ENCODE measurements at regions not wholly inside any gene's neighbourhood (a gene's known extent, or its start where the extent isn't known, plus 50 kb on each side); places are given as distances from the start of the nearest gene placed in this dataset.

DNA sequence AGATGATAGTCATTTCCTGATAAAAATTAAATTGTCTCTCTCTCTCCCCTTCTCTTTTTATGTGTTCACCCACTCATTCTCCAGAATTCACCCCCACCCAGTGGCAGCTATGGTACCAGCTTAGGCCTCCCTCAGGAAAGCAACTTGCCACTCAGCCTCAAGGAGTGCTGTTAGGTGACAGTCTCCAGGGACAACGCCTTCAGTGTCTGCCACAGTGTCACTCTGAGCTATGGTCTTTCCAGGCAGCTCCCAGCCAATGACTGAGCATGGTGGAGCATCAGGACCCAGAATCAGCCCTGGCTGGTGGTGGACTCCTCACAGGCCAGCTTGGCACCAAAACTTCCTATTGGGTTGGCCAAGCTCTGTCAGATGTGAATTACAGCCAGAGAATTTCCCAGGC is 140.9 kb upstream of the PIK3R1 start:
- no CpG with 5 or more reads among the region's 1 CpG for WGBS (ENCODE audit: extremely low coverage, insufficient read length, low lambda C conversion rate)
- Histone ChIP-seq H3K23ac (ENCODE audit: insufficient read length, low read depth, low read length) (no peak overlapping the region), H3K18ac (ENCODE audit: insufficient read length, low read depth, low read length) (no peak overlapping the region), H3K23me2 (ENCODE audit: insufficient read length, low read depth, low read length, poor library complexity, severe bottlenecking) (no peaks in the 10 kb centered on the region), H3K27ac (ENCODE audit: insufficient read length, low read depth, low read length) (no peak overlapping the region), H3K9me3 (ENCODE audit: control insufficient read depth, low read depth, low read length) (no peaks in the 10 kb centered on the region), H4K8ac (replicated peaks; ENCODE audit: insufficient read length, low read depth, low read length) (no peak overlapping the region), H3K4ac (ENCODE audit: low read depth, low read length) (no peak overlapping the region), H2BK15ac (ENCODE audit: low read depth, low read length) (no peak overlapping the region), H4K5ac (ENCODE audit: insufficient read length, low read depth, low read length) (no peak overlapping the region), H2BK20ac (ENCODE audit: low read depth, low read length, poor library complexity, severe bottlenecking) (no peak overlapping the region), H4K20me1 (ENCODE audit: control insufficient read depth, insufficient read depth, insufficient read length) (no peaks in the 10 kb centered on the region), H3T11ph (ENCODE audit: low read length) (no peak overlapping the region), H3K79me2 (ENCODE audit: insufficient read depth, low read length) (no peaks in the 10 kb centered on the region), H3K4me1 (ENCODE audit: insufficient read depth, low read length) (no peaks in the 10 kb centered on the region), H3K4me2 (ENCODE audit: insufficient read depth, insufficient read length, low read length) (no peak overlapping the region), H2BK5ac (ENCODE audit: insufficient read length, low read length) (no peak overlapping the region), H2BK12ac (ENCODE audit: insufficient read length, low read depth, low read length) (no peak overlapping the region), H2AK5ac (ENCODE audit: insufficient read length, low read length) (no peak overlapping the region), H2BK120ac (ENCODE audit: low read depth, low read length, poor library complexity, severe bottlenecking) (no peak overlapping the region), H4K91ac (ENCODE audit: insufficient read length, low read depth, low read length) (no peak overlapping the region), H3K79me1 (ENCODE audit: insufficient read depth, low read depth, low read length, poor library complexity, severe bottlenecking) (no peaks in the 10 kb centered on the region), H3K14ac (ENCODE audit: insufficient read depth, low read length) (no peak overlapping the region), H3K27me3 (ENCODE audit: insufficient read depth, low read length) (no peaks in the 10 kb centered on the region), H2AFZ (ENCODE audit: low read length) (no peak overlapping the region), H3K9ac (ENCODE audit: extremely low read depth, insufficient read length, low read length) (no peak overlapping the region), H3K56ac (ENCODE audit: insufficient read length, low read depth, low read length) (no peak overlapping the region)
- H3K36me3 Mint-ChIP-seq (ENCODE audit: insufficient read depth in 1 of 3, low read depth in 3 of 3): no peaks in the 10 kb centered on the region
- no peaks in the 10 kb centered on the region for H3K27me3 Mint-ChIP-seq (ENCODE audit: low read depth)
- H3K27ac Mint-ChIP-seq: no peak overlapping the region; a peak in 1 of 7 replicates
- no peaks in the 10 kb centered on the region for H3K4me1 Mint-ChIP-seq
- TF ChIP-seq, protein P1, sequence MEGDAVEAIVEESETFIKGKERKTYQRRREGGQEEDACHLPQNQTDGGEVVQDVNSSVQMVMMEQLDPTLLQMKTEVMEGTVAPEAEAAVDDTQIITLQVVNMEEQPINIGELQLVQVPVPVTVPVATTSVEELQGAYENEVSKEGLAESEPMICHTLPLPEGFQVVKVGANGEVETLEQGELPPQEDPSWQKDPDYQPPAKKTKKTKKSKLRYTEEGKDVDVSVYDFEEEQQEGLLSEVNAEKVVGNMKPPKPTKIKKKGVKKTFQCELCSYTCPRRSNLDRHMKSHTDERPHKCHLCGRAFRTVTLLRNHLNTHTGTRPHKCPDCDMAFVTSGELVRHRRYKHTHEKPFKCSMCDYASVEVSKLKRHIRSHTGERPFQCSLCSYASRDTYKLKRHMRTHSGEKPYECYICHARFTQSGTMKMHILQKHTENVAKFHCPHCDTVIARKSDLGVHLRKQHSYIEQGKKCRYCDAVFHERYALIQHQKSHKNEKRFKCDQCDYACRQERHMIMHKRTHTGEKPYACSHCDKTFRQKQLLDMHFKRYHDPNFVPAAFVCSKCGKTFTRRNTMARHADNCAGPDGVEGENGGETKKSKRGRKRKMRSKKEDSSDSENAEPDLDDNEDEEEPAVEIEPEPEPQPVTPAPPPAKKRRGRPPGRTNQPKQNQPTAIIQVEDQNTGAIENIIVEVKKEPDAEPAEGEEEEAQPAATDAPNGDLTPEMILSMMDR (conservative IDR thresholded peaks at IDR 0.05): no peak
- H3K9me3 Mint-ChIP-seq: no peaks in the 10 kb centered on the region
- DNase-seq: no peak
- no peak overlapping the region for H3K4me3 Mint-ChIP-seq
